ENCODE measurements at regions not wholly inside any gene's neighbourhood (a gene's known extent, or its start where the extent isn't known, plus 50 kb on each side); places are given as distances from the start of the nearest gene placed in this dataset.
"Not testable (repeated sequence)": the region's sequence is repeated elsewhere in the genome, so short reads cannot be mapped to it uniquely, and the experiment has no call there.

- TF ChIP-seq CTCF (IDR thresholded peaks at IDR 0.05; ENCODE audit: low read depth, low read length), result no peak
- DNase-seq (ENCODE audit: extremely low read depth, low read depth), result no peak
These were observed 538.4 kb downstream of the FAM181B start for GRCh38 chr11:82195283-82195682.

- no peak for TF ChIP-seq CTCF (IDR thresholded peaks at IDR 0.05; ENCODE audit: low read depth, low read length)
- no peak for DNase-seq (ENCODE audit: extremely low read depth, low read depth)
These were observed 539.1 kb downstream of the FAM181B start for GRCh38 chr11:82194521-82194920.

GRCh38 chr11:82191695-82192094, 542.0 kb downstream of the FAM181B start:
- TF ChIP-seq CTCF (IDR thresholded peaks at IDR 0.05; ENCODE audit: low read depth, low read length), result no peak
- DNase-seq (ENCODE audit: extremely low read depth, low read depth), result no peak

GRCh38 chr11:82185925-82186324, 547.7 kb downstream of the FAM181B start:
- TF ChIP-seq CTCF (IDR thresholded peaks at IDR 0.05; ENCODE audit: low read depth, low read length), result no peak
- DNase-seq (ENCODE audit: extremely low read depth, low read depth), result no peak

GRCh38 chr11:82184966-82185365, 548.7 kb downstream of the FAM181B start:
- no peak for TF ChIP-seq CTCF (IDR thresholded peaks at IDR 0.05; ENCODE audit: low read depth, low read length)
- DNase-seq (ENCODE audit: extremely low read depth, low read depth), result no peak

- no peak for TF ChIP-seq CTCF (IDR thresholded peaks at IDR 0.05; ENCODE audit: low read depth, low read length)
- DNase-seq (ENCODE audit: extremely low read depth, low read depth), result no peak
These were observed 550.3 kb downstream of the FAM181B start for GRCh38 chr11:82183346-82183745.

- DNase-seq (ENCODE audit: extremely low read depth, low read depth), result not testable (repeated sequence)
These were observed 551.0 kb downstream of the FAM181B start for GRCh38 chr11:82182697-82183096.

- not testable (repeated sequence) for DNase-seq (ENCODE audit: extremely low read depth, low read depth)
These were observed 551.9 kb downstream of the FAM181B start for GRCh38 chr11:82181796-82182195.

- no peak for TF ChIP-seq CTCF (IDR thresholded peaks at IDR 0.05; ENCODE audit: low read depth, low read length)
- DNase-seq (ENCODE audit: extremely low read depth, low read depth), result no peak
These were observed 556.7 kb downstream of the FAM181B start for GRCh38 chr11:82176945-82177344.

All from AG09319 (cell line).